Activated T-cell treated with anti-CD3 and anti-CD28 coated beads, Interleukin-2, amount 50 U/mL, for 1 hour (primary cell): ENCODE measurements at regions not wholly inside any gene's neighbourhood (a gene's known extent, or its start where the extent isn't known, plus 50 kb on each side); places are given as distances from the start of the nearest gene placed in this dataset.
"Not testable (repeated sequence)": the region's sequence is repeated elsewhere in the genome, so short reads cannot be mapped to it uniquely, and the experiment has no call there.

Experiments used
- DNase-seq: peaks from one replicate; pipeline ENCODE4 v3.0.0-alpha.2; 2020

GRCh38 chr6:112464901-112465665 is 118.0 kb downstream of the RFPL4B start:
- DNase-seq: no peak

- DNase-seq: no peak
Observed at GRCh38 chr6:112466373-112467151, 119.4 kb downstream of the RFPL4B start.

- no peak for DNase-seq
Observed at GRCh38 chr6:112468359-112468758, 121.2 kb downstream of the RFPL4B start.

GRCh38 chr6:112469306-112469705 is 122.2 kb downstream of the RFPL4B start:
- no peak for DNase-seq

GRCh38 chr6:112470376-112470775 is 123.2 kb downstream of the RFPL4B start:
- DNase-seq: no peak

GRCh38 chr6:112470950-112471349 is 123.8 kb downstream of the RFPL4B start:
- no peak for DNase-seq

GRCh38 chr6:112475083-112475482 is 128.0 kb downstream of the RFPL4B start:
- DNase-seq: no peak

- no peak for DNase-seq
Observed at GRCh38 chr6:112477125-112477524, 130.0 kb downstream of the RFPL4B start.

- no peak for DNase-seq
Observed at GRCh38 chr6:112478036-112478435, 130.9 kb downstream of the RFPL4B start.

- DNase-seq: not testable (repeated sequence)
Observed at GRCh38 chr6:112479975-112480374, 132.8 kb downstream of the RFPL4B start.

- DNase-seq: no peak
Observed at GRCh38 chr6:112480553-112480952, 133.4 kb downstream of the RFPL4B start.

GRCh38 chr6:112481211-112481610 is 134.1 kb downstream of the RFPL4B start:
- no peak for DNase-seq

- no peak for DNase-seq
Observed at GRCh38 chr6:112482373-112482772, 135.2 kb downstream of the RFPL4B start.

GRCh38 chr6:112485120-112485826 is 138.1 kb downstream of the RFPL4B start:
- no peak for DNase-seq

- DNase-seq: no peak
Observed at GRCh38 chr6:112485827-112486212, 138.7 kb downstream of the RFPL4B start.

- no peak for DNase-seq
Observed at GRCh38 chr6:112486454-112486853, 139.3 kb downstream of the RFPL4B start.

- no peak for DNase-seq
Observed at GRCh38 chr6:112488238-112488637, 141.1 kb downstream of the RFPL4B start.

GRCh38 chr6:112501705-112502104 is 154.6 kb downstream of the RFPL4B start:
- DNase-seq: no peak

- no peak for DNase-seq
Observed at GRCh38 chr6:112502351-112503090, 155.4 kb downstream of the RFPL4B start.

- no peak for DNase-seq
Observed at GRCh38 chr6:112503091-112503596, 156.0 kb downstream of the RFPL4B start.

- no peak for DNase-seq
Observed at GRCh38 chr6:112504621-112505020, 157.5 kb downstream of the RFPL4B start.

- no peak for DNase-seq
Observed at GRCh38 chr6:112511441-112511840, 164.3 kb downstream of the RFPL4B start.

GRCh38 chr6:112513175-112513574 is 166.0 kb downstream of the RFPL4B start:
- DNase-seq: no peak
